Upper lobe of right lung (tissue), 1 donor: ENCODE measurements at regions not wholly inside any gene's neighbourhood (a gene's known extent, or its start where the extent isn't known, plus 50 kb on each side); places are given as distances from the start of the nearest gene placed in this dataset.

Source experiments
- ATAC-seq: fragments of 200-7000 bp; cut with Tn5 transposase; one replicate; pipeline ENCODE4 v1.9.1; 2020; ENCODE audit warnings: mild to moderate bottlenecking, moderate library complexity
- DNase-seq: peaks from one replicate; pipeline ENCODE4 v3.0.0-alpha.2; 2020
- H3K27ac ChIP-seq: fragments of 200-600 bp; one replicate; pipeline ENCODE4 v1.8.0; 2022
- H3K27me3 ChIP-seq: fragments of 200-600 bp; one replicate; pipeline ENCODE4 v1.8.0; 2022; ENCODE audit warnings: mild to moderate bottlenecking
- H3K36me3 ChIP-seq: fragments of 200-600 bp; one replicate; pipeline ENCODE4 v1.8.0; 2022
- H3K4me1 ChIP-seq: fragments of 200-600 bp; one replicate; pipeline ENCODE4 v1.8.0; 2022
- H3K4me3 ChIP-seq: fragments of 200-600 bp; one replicate; pipeline ENCODE4 v1.8.0; 2022; ENCODE audit warnings: mild to moderate bottlenecking
- H3K9me3 ChIP-seq: fragments of 200-600 bp; one replicate; pipeline ENCODE4 v1.8.0; 2022
- intact Hi-C: fragments of 100-400 bp; cut with DNase I; formaldehyde crosslinking; loops from one replicate; pipeline ENCODE4 v1.11.0; 2022
- TF ChIP-seq, protein P1 (sequence below): fragments of 200-600 bp; IDR thresholded peaks from one replicate; pipeline ENCODE4 v1.8.0; 2022; ENCODE audit warnings: antibody characterized with exemption
- donor health status: DM: no; HTN: yes; CAD: no; lungs with severe emphysema.

- no peaks in the 10 kb centered on the region for H3K27me3 ChIP-seq
- TF ChIP-seq, protein P1, sequence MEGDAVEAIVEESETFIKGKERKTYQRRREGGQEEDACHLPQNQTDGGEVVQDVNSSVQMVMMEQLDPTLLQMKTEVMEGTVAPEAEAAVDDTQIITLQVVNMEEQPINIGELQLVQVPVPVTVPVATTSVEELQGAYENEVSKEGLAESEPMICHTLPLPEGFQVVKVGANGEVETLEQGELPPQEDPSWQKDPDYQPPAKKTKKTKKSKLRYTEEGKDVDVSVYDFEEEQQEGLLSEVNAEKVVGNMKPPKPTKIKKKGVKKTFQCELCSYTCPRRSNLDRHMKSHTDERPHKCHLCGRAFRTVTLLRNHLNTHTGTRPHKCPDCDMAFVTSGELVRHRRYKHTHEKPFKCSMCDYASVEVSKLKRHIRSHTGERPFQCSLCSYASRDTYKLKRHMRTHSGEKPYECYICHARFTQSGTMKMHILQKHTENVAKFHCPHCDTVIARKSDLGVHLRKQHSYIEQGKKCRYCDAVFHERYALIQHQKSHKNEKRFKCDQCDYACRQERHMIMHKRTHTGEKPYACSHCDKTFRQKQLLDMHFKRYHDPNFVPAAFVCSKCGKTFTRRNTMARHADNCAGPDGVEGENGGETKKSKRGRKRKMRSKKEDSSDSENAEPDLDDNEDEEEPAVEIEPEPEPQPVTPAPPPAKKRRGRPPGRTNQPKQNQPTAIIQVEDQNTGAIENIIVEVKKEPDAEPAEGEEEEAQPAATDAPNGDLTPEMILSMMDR = no peak
- H3K4me1 ChIP-seq = no peaks in the 10 kb centered on the region
- ATAC-seq = no peak
- H3K9me3 ChIP-seq = no peaks in the 10 kb centered on the region
- H3K36me3 ChIP-seq = no peaks in the 10 kb centered on the region
- H3K27ac ChIP-seq = no peak overlapping the region
- H3K4me3 ChIP-seq = no peak overlapping the region
- no peak for DNase-seq
- intact Hi-C loops = no loop called here
These were observed 327.1 kb upstream of the NWD2 start for GRCh38 chr4:36917413-36917812.

DNA sequence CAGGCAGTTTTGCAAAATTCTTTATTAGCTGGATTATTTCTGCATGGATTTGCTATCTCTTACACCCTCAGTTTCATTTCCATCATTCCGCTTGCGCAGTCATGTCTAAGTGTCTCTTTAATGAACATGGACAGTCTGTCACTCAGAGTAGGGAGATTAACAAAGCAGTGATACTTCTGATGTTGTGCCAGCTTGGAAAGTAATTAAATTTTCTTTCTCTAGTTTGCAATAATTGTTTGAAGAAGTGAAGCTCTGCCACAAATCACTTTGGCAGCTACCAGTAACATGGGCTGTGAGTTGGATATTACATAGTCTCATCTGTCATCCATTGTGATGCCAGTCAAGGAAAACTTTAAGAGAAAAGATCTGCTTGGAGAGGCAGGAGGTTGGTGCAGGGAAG, 324.8 kb upstream of the NWD2 start:
- Histone ChIP-seq H3K4me3 (no peak overlapping the region), H3K36me3 (no peaks in the 10 kb centered on the region), H3K9me3 (no peaks in the 10 kb centered on the region), H3K4me1 (no peaks in the 10 kb centered on the region), H3K27ac (no peak overlapping the region), H3K27me3 (no peaks in the 10 kb centered on the region)
- intact Hi-C loops = no loop called here
- no peak for DNase-seq
- TF ChIP-seq, protein P1 = no peak
- no peak for ATAC-seq

GRCh38 chr4:36921476-36922216, 322.9 kb upstream of the NWD2 start:
- H3K27me3 ChIP-seq = no peaks in the 10 kb centered on the region
- no peak overlapping the region for H3K27ac ChIP-seq
- TF ChIP-seq, protein P1 = no peak
- intact Hi-C loops = no loop called here
- no peaks in the 10 kb centered on the region for H3K4me1 ChIP-seq
- H3K9me3 ChIP-seq = no peaks in the 10 kb centered on the region
- ATAC-seq = no peak
- no peak for DNase-seq
- no peaks in the 10 kb centered on the region for H3K36me3 ChIP-seq
- no peak overlapping the region for H3K4me3 ChIP-seq

DNA sequence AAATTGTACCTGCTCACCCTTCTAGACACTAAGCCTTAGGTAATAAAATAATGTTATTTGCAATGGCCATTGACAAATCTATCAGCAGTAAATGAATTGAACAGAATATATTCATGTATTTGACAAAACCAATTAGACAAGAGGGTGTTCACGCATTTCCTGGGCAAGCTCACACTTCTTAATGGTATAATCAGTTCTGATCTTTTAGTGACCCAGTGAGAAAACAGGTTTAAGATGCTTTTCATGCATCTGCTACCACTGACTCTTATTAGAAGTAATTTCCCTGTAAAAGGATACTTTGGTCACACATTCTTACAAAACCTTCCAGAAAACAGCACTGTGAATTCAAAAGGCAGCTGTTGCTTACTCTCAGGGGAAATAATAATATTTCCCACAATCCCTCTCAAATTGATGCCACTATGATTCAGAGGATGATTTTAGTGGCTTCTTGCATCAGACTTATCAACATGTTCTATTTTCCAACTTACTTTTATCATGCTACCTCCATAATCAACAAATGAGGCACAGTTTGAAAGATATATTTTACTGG, 313.9 kb upstream of the NWD2 start:
- Histone ChIP-seq H3K27me3 (no peaks in the 10 kb centered on the region), H3K9me3 (no peaks in the 10 kb centered on the region), H3K27ac (no peak overlapping the region), H3K4me1 (no peaks in the 10 kb centered on the region), H3K4me3 (no peak overlapping the region), H3K36me3 (no peaks in the 10 kb centered on the region)
- intact Hi-C loops = no loop called here
- DNase-seq (no peak), ATAC-seq (no peak)
- TF ChIP-seq, protein P1 = no peak

- no peak for ATAC-seq
- H3K4me3 ChIP-seq = no peak overlapping the region
- no peak overlapping the region for H3K27ac ChIP-seq
- DNase-seq = no peak
- no peaks in the 10 kb centered on the region for H3K27me3 ChIP-seq
- H3K9me3 ChIP-seq = no peaks in the 10 kb centered on the region
- H3K4me1 ChIP-seq = no peaks in the 10 kb centered on the region
- intact Hi-C loops = no loop called here
- TF ChIP-seq, protein P1 = no peak
- no peaks in the 10 kb centered on the region for H3K36me3 ChIP-seq
These were observed 300.3 kb upstream of the NWD2 start for GRCh38 chr4:36944232-36944631.
